Choroid plexus epithelial cell (primary cell): ENCODE measurements at regions not wholly inside any gene's neighbourhood (a gene's known extent, or its start where the extent isn't known, plus 50 kb on each side); places are given as distances from the start of the nearest gene placed in this dataset.
"Not testable (repeated sequence)": the region's sequence is repeated elsewhere in the genome, so short reads cannot be mapped to it uniquely, and the experiment has no call there.

Experiments used
- DNase-seq: peaks from one replicate; pipeline ENCODE4 v3.0.0-alpha.2; 2010; ENCODE audit warnings: low read depth
- H3K4me3 ChIP-seq: 2 replicates; pipeline ENCODE4 v1.5.1; 2011; ENCODE audit warnings: low read depth, mild to moderate bottlenecking, control low read depth, low read length, moderate library complexity
- TF ChIP-seq, protein P1 (sequence below): conservative IDR thresholded peaks from 2 replicates; pipeline ENCODE4 v1.5.1; 2011; ENCODE audit warnings: low read depth, mild to moderate bottlenecking, control low read depth, inconsistent platforms, low read length, moderate library complexity

DNA sequence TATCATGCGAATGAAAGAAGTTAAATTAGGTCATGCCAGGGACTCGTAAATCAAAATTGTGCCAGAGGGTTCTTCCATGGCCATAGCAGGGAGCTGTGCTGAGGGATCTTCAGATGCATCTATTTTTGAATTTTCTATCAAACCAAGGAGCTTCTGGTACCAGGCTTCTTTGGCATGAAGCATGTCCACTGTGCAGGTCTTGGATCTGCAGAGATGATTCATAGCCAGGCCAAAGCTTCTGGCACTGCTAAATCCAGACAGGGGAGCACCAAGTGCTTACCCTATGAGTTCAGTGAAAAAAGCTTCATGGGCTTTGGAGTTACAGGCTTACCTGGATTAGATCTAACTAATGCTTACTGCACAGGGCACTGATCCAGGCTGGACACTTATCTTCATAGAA is 154.2 kb upstream of the DAB1 start:
- H3K4me3 ChIP-seq, result no peak overlapping the region
- TF ChIP-seq, protein P1, sequence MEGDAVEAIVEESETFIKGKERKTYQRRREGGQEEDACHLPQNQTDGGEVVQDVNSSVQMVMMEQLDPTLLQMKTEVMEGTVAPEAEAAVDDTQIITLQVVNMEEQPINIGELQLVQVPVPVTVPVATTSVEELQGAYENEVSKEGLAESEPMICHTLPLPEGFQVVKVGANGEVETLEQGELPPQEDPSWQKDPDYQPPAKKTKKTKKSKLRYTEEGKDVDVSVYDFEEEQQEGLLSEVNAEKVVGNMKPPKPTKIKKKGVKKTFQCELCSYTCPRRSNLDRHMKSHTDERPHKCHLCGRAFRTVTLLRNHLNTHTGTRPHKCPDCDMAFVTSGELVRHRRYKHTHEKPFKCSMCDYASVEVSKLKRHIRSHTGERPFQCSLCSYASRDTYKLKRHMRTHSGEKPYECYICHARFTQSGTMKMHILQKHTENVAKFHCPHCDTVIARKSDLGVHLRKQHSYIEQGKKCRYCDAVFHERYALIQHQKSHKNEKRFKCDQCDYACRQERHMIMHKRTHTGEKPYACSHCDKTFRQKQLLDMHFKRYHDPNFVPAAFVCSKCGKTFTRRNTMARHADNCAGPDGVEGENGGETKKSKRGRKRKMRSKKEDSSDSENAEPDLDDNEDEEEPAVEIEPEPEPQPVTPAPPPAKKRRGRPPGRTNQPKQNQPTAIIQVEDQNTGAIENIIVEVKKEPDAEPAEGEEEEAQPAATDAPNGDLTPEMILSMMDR, result no peak
- DNase-seq, result no peak

DNA sequence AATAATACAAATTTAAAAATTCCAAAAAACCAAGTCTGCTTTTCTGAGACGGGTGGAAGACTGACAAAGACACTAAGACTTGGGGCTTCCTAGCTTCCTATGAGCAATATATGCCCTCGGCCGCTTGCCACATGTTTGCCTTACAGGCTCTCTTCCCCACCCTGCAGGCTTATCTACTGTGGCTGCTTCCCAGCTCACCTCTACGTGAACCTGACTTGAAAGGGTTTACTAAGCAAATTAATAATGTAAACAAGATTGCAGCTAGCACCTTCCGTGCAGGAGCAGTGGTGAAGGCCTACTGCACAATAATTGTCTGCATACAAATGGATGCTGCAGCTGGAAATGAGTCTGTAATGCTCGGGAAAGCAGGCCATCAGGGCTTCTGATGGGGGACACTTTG is 152.9 kb upstream of the DAB1 start:
- TF ChIP-seq, protein P1, result no peak
- DNase-seq, result no peak
- no peak overlapping the region for H3K4me3 ChIP-seq

DNA sequence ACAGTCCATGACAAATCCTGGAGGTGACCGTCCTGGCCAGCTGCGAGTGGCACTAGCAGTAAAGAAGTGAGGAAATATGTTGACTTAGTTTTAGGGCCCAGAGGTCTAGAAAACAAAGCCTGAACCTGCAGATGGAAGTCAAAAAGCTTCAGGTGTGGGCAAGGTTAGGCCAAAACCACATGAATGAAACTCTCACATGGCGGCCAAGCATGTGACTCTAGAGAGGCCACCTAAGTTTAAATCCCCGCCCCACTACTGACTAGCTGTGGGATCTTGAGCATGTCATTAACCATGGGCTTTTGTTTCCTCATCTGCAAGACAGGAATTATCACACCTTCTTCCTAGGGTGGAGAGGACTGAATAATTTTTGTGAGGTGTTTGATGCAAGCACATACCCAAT is 148.2 kb upstream of the DAB1 start:
- no peak for DNase-seq
- TF ChIP-seq, protein P1, result no peak
- H3K4me3 ChIP-seq, result no peak overlapping the region

DNA sequence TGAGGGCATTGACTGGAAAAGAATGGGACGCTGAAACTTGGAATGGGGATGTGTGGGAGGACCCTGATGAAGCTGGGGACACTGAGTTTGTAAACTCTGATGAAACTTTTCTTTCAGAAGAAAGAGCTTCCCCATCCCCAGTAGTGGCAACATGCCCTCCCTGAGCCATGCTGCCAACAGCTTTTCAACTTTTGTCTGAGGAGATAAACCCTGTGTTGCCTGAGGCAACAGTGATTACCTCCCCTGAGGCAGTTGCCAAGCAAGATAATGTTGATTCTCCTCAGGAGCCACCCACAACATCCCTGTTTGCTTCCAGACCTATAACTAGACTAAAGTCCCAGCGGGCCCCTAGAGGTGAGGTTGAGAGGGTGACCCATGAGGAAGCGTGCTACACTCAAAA is 134.2 kb upstream of the DAB1 start:
- DNase-seq, H3K4me3 ChIP-seq: not testable (repeated sequence)

DNA sequence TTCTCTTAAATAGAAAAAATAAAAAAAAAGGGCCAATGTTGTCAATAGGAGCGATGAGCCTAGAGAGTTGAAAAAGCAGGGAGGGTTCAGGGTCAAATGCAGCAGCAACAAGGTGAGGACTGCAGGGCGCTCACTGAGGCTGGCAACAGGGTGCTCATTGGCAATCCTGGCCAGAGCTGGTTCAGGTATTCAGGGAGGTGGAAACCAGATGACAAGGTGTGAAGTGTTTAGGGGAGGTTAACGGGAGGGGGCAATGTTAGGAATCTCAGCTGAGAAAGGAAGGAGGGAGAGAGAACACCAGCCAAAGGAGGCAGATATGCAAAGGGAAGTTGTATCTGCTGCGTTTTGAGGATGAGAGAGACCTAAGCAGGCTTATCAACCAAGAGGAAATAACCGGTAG is 129.8 kb upstream of the DAB1 start:
- DNase-seq, result no peak
- TF ChIP-seq, protein P1, result no peak
- H3K4me3 ChIP-seq, result no peak overlapping the region

DNA sequence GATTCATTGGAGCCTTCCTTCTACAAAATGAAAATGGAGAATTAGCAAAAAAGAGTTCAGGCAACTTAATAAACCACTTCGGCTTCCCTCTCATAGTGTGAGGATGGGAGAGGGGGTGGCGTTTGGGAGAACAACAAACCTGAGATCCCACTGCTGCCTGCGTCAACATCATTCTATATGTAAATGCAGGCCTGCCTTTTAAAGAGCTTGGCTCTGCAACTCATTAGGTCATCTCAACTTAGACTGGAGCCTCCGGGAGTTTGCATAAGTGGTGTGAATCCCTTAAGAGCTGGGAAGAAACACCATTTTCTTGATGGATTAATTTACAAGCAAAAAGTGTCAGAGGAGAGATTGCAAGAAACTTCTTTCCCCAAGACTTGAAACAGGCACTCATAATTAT is 127.6 kb upstream of the DAB1 start:
- no peak overlapping the region for H3K4me3 ChIP-seq
- DNase-seq, result no peak
- TF ChIP-seq, protein P1, result no peak

DNA sequence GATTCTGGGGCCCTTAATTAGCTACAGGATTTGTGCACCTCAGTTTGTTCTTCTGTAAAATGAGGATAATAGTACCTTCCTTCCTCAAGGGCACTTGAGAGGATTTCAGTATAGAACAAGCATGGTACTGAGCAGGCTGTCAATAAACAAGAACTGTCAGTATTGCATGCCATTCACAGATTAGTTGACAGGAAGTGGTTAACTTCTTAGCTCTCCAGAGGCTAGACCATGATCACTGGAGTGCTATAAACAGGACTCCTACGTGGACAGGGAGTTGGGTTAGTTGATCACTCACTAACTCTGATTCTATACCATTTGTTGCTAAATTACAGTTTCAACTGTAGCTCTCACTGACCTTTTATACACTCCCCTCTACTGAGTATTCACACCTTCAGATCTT is 126.2 kb upstream of the DAB1 start:
- H3K4me3 ChIP-seq, result no peak overlapping the region
- TF ChIP-seq, protein P1, result no peak
- DNase-seq, result no peak

DNA sequence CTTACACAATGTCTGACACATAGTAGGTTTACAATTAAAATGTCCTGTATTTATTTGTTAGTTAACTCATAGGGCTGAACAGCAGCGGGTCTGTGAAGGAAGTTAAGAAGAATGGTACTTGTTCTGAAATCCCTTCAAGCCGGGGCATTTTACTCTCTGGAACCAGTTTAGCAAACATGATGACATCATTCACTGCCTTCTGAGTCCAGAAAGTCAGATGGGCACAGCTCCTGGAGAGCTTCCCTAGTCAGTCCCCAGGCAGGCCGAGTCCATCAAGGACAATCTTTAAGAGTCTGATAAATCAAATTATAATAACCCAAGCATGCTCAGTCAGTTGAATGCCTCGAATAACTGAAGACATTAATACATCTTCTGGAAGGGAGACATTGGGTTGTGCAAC is 125.4 kb upstream of the DAB1 start:
- TF ChIP-seq, protein P1, result no peak
- no peak overlapping the region for H3K4me3 ChIP-seq
- DNase-seq, result no peak
